IPS-NIHi7 (cell line): ENCODE measurements at regions not wholly inside any gene's neighbourhood (a gene's known extent, or its start where the extent isn't known, plus 50 kb on each side); places are given as distances from the start of the nearest gene placed in this dataset.
"Not testable (repeated sequence)": the region's sequence is repeated elsewhere in the genome, so short reads cannot be mapped to it uniquely, and the experiment has no call there.

Experiments
- DNase-seq: peaks from one replicate; pipeline ENCODE4 v3.0.0; 2012; ENCODE audit warnings: mixed read lengths; ENCODE audit errors: extremely low spot score

DNA sequence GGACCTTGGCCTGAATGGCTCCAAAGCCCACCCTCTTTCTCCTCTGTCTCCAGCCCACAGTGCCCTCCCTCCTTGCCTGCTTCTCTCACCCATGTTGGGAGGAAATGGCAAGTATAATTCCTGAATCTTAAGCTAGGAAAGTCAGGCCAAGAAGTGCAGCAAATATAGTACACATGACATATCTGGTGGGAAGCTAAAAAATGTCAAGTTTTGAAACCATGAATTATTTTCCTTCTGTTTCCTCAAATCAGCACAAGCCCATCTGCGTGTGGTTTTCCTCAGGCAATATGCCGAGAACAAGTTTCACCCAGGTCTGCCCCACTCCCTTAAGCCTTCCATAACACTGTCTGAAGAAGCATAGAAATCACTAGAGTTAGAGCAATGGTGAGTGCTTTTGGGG, 502.8 kb upstream of the CDH11 start:
- DNase-seq: no peak

DNA sequence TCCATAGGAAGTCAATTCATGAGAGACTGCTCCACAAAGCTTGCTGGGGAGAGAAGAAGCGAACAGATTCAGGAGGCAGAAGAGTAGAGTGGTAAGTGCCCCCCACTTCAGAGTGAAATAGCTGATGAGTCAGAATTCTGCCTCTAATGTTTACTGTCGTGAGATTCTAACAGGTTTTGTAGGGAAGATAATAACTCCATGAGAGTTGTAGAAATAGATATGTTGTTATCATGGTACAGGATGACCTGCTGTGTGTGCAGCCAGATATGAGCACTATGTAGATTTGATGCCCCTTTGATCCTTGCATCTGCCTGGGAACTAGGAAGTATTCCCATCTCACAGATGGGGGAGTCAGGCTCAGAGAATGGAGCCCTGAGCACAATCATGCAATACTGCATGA, 502.4 kb upstream of the CDH11 start:
- DNase-seq: no peak

DNA sequence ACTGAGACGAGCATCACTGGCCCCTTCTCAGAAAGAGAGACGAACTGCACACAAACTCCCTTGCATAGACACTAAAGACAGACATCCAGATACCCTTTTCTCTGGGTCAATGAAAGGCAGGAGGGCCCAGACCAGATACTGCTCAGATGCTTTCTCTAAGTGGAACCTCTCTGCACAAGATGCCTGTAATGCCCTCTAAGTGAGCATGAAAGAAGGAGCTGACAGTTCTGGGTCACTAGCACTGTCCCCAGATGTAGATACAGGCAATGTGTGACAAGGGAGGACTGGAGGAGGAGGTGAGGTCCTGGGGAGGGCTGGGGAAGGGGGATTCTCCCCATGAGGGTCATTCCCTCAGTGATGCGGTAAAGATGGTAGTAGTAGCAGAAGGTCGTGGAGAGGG, 501.0 kb upstream of the CDH11 start:
- no peak for DNase-seq

DNA sequence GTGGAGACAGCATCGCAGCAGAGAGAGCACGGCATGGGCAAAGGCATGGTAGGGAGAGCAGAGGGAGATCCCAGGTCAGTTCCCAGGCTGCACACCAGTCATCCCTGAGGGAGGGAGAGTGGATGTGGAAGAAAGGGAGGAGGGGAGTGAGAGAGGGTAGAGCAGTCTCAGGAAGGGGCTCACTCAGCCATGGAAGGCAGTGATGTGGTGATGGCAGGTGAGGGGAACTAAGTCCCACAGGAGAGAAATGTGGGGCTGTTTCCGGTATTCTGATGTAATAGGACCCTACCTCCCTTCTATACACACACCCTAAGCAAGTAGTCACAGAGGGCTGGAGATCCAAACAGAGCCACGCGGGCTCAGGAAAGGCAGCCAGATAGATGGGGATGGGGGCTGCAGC, 500.3 kb upstream of the CDH11 start:
- no peak for DNase-seq

DNA sequence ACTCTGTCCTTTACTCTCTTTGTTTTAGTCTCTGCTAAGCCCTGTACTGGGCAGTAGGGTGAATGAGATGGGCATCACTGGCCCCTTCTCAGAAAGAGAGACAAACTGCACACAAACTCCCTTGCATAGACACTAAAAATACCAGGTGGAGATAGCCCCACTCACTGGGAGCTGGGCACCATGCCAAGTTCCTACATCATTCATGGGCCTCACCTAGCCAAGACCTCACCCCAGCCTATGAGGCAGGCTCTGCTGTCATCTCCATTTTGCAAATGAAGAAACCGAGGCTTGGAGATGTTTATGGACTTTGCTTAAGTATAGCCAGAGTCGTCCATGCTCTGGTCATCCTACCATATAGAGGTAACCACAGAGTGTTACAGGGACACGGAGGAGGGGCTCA, 499.8 kb upstream of the CDH11 start:
- no peak for DNase-seq

DNA sequence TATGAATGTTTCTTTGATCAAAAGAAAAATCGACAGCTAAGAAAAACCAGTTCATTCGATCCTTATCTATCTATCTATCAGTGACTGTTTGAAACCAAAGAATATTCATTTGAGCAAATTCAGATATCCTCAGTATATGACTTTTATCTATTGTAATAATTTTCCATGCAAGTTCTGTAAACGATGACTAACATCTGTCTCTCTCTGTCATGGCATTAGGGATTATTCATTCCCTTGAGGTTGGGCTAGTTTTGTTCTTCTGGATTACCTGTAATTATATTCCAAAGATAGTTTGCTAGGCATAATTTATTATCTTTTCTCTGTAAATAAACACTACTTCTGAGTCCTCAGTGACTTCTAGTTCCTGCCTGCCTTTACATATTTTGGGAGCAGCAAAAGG, 497.7 kb upstream of the CDH11 start:
- DNase-seq: no peak

DNA sequence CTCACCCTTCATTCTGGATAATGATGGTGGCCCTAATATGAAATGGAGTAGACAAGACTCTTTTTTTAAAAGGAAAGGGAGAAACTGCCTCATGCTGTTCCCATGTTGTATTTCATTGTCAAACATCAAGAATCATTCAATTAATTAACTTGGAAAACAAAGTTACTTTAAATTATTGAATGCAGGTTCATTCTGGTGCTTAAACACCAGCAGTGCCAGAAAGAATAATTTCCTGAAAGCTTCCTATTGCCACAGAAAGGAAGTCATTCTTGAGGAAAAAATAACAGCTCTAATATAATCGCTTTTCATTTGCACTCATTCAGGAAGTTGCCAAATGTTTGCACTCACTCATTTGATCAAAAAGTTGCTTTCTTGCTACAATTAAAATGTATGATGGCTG, 497.1 kb upstream of the CDH11 start:
- DNase-seq: no peak

DNA sequence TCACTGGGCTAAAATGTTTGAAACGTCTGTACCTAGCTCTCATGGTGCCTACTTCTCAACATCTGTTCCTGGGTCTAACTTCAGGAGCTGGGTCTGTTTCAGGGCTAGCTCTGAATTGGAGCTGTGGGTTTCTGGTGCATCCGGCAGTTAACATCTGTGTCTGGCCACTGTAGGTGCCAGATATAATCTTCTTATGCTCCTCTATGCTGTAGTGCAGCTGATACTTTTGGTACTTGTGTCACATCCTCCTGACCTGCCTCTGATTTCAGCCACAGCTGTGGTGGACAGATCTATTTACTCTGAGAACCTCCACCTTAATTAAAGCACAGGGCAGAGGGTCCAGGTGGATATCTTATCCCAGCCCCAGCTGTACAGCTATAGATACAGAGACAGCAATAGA, 496.5 kb upstream of the CDH11 start:
- DNase-seq: no peak

DNA sequence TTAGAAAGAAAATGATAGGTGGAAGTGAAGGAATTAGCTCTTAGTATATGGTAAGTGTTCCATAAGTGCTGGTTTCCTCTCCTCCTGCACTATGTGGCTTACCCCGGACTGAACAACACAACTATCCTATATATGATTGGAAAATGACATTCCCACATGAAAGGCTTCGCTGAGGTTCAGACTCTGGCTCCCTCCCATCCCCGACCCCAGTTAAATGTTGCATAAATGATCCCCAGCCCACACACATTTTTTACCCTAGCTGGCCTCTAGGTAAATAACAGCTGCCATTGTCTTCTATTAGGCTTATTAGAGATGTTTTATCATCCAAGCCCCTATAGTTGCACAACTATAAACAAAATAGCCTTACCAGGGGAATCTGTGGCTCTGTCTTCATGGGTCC, 495.6 kb upstream of the CDH11 start:
- DNase-seq: no peak

DNA sequence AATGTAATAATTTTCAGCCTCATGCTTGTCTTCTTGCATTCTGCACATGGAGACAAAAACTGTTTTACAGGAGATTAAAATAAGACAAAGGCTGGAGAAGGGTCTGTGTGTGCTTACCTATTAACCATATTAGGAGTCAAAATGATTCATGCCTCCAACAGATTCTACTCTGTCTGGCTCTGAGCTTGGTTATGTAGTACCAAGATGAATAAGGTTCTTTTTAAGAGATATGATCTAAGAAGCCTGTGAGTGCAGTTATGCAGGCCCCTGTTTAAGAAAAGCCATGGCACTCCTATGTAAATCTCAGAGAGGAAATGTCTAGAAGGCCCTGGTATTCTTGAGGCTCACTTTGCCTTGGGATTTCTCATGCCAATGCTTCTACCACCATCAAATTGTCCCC, 486.6 kb upstream of the CDH11 start:
- DNase-seq: no peak

DNA sequence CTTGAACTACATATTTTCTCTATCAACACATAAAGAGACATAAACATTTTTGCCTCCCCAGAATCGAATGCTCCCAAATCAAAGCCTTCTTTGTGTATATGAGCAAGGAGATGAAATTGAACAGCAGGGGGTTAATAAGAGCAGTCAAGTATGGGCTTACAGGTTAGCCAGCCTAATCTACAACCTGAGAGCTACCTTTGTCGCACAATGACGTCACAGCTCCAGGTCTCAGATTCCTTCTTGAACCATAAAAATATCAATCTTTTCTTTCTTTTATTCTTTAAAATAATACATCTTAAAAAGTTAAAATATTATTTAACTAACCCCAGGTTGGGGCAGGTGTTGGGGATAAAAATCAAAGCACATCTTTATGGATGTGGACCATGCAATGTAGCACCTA, 482.9 kb upstream of the CDH11 start:
- DNase-seq: no peak

DNA sequence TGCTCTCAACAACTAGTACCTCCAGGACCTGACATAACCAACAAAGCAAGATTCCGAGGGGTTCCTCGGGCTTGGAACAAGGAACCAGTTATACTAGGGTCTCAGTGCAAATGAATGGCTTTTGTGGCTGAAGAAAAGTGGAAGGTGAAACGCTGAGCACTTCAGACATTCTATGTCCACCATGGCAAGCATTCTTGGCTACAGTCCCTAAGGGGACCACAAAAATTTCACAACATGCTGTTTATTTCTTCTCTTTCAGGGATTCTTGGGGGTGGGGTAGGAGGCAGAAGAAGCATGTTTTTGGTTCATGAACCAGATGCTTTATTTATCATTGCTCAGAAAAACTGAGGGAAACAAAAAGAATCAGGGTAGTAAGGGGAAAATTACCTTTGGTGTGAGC, 479.9 kb upstream of the CDH11 start:
- no peak for DNase-seq

DNA sequence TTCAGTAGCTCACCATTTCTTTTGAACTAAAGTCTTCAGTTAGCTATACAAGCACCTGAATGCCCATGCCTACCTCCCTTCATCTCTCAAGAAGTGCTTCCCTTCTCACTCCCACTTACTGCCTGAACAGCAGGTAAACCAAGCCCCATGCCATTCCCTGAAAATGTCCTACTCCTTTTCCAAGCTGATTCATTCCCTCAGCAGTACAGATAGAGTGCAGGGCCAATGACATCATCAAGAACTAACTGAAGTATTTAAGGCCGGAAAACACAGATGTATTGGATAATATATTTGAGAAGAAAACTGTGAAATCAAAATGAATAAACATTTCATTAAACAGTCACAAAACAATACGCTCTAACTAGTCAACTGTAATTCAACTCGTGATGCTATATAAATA, 478.8 kb upstream of the CDH11 start:
- no peak for DNase-seq

DNA sequence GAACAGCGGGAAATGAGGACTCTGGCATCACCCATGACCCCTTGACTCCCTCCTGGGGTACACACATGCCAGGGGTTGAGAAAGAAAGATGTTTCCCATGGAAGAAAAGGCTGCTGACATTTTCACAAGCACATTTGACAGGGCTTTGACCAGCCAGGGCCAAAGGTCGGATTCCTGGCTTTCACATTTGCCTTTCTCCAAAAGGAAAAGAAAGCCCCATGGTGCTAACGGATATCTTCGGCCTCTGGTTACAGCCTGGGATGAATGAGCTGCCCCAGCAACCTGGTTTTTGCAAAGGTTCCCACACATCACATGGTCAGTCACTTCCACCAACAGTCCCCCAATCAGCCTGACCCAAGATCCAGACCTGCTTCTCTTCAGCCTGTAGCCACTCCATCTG, 478.2 kb upstream of the CDH11 start:
- DNase-seq: no peak

DNA sequence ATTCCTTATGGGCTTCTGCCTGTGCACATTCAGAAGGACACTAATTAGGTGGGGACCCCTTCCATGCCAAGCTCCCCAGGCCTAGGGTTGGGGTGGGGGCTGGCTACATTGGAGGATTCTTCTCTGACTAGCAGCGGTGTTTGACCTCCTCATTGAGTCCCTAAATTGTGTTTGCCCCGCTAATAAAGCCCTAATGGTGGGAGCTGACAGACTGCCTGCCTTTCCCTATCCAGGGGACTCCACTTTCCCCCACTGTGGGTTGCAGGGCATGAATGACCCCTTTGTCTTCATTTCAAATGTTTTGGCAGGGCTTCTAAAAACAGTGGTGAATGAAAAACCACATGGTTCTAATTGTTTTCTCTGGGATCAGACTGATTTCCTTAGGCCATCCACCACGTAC, 476.8 kb upstream of the CDH11 start:
- DNase-seq: no peak

DNA sequence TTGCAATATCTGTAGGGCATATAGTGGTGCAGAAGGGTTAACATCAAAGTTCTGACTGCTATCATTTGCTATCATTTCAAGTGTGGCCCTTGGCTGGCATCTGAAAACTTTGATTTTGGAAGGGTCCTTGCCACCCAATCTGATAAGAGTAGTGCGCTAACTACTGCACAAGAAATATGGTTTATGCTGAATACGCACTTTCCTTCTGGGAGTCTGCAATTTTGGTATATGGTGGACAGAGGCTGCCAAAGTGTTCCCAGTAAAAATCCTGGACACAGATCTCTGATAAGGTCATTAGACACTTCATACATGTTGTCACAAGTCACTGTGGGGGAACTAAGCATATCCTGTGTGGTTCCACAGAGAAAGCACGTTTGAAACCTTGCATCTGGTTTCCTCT, 461.6 kb upstream of the CDH11 start:
- no peak for DNase-seq

DNA sequence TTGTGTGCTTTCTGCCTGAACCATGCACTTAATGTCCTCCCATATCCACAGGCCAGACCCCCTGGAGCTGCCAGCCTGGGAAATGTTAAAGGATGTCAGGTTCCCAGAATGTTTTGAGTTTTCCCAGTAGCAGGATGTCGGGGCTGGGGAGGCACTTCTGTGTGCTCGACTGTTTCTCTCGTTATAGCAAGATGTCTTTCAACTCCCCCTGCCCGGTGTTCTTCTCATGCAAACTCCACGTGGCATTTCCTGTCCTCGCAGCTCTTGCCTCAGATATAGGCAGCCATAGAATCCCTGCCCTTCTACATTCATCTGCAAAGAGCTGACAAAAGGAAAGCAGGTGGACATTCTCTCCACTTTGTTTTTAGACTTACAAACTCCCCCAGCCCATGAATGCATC, 457.2 kb upstream of the CDH11 start:
- no peak for DNase-seq

DNA sequence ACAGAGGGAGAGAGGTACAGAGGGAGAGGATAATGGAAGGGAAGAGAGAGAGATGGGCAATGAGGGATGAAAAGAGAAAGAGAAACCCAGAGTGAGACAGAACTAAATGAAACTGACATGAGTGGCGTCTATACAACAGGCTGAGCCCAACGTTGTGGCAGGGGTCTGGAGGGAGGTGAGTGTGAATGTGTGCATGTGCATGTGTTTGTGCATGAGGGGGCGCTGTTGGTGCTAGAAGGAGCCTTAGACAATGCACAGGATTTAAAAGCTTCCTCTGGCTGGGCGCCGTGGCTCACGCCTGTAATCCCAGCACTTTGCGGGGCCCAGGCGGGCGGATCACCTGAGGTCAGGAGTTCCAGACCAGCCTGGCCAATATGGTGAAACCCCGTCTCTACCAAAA, 454.8 kb upstream of the CDH11 start:
- DNase-seq: peak; percentile 67

DNA sequence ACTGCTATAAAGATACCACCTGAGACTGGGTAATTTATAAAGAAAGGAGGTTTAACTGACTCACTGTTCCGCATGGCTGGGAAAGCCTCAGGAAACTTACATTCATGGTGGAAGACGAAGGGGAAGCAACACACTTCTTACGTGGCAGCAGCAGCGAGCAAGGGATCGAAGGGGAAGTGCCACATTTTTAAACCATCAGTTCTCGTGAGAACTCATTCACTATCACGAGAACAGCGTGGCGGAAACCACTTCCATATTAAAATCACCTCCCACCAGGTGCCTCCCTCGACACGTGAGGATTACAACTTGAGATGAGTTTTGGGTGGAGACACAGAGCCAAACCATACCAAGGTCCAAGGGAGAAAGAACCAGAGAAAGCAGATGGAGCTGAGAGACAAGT, 454.3 kb upstream of the CDH11 start:
- DNase-seq: no peak

DNA sequence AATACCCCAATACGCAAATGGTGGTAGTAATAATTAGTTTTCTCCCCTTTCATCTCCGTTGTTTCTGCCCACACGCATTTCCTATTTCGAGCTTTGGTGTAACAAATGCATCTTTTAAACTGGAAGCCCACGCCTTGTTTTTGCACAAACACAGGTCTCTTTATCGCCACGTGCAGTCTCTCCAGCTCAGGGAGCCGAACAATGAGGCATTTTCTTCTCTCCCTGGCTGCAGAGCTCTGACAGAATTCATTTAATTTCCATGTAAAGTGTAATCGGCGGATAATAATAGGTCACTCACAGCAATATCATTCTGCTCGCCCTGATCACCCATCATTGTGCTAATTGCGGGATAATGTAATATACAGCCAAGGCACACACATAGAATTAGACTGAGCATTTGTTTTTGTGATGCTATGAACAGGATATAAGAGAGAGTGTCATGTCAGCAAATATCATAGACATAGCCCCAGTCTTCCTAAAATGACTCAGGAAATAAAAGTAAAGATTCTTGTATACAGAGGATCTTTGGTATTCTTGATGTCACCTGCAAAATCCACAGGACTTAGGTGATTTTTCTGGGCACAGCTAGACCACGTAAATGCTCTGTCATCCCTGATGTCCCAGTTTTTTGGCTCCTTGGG, 452.6 kb upstream of the CDH11 start:
- DNase-seq: no peak

DNA sequence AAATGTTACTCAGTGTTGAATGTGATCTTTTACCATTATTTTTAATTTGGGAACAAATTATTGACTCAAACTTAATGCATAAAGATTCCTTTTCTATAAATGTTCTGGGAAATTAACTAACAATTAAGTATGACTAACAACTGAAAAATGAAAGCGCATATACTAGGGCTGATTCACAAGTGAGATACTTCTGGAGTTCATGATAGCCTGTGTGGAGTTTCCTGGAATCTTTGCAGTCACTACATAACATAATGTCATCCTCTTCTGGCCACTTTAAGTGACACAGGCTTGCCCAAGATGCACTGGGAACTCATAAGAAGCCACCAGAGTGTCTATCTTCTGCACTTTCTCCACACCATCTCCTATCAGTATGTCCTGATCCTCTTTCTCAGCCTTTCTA, 450.3 kb upstream of the CDH11 start:
- no peak for DNase-seq

DNA sequence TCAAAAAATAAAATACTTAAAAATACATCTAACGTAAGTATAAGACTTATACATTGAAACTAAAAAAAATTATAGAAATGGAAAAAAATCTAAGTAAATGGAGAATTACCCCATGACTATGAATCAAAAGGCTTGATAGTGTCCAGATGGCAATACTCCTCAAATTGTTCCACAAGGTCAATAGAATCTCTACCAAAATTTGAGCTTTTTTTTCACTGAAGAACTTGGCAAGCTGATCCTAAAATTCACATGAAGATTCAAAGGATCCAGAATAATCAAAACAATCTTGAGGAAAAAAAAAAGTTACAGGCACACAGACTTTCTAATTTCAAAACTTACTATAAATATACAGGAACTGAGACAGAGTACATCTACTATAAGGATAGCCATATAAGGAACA, 448.4 kb upstream of the CDH11 start:
- no peak for DNase-seq

DNA sequence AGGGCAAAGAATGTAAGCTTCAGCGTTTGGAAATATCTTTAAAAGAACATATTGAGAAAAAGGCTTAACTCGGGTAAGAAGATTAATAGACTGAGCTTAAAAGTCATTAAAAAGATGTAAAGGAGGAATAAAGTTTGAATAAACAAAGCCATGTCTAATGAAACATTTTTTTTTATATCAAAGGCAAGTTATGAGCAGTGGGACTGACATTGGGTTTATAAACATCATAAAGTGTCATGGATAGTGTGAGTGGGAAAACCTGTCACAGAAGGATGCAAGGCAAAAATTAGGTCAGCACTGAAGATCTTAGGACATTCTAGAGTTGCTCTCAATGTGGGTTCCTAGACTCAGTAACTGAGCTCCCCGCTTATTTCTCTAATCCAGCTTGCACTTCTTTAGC, 438.0 kb upstream of the CDH11 start:
- no peak for DNase-seq

DNA sequence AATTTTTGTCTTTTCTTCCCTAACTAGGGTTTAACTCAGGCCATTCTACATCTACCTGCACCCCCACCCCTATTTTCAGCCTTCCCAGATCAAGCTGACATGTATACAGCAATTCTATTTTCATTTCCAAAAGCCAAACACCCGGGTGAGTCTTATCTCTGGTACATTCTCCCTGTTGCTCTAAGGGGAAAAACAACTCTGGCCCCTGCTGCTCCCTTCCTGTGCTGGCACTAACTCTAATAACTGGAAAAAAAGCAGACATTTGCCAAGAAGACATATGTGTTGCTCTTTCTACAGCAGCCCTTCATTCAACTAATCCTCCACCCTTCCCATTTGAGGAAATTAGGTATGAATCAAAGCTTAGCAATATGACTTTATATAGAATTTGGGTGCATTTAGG, 427.8 kb upstream of the CDH11 start:
- not testable (repeated sequence) for DNase-seq

DNA sequence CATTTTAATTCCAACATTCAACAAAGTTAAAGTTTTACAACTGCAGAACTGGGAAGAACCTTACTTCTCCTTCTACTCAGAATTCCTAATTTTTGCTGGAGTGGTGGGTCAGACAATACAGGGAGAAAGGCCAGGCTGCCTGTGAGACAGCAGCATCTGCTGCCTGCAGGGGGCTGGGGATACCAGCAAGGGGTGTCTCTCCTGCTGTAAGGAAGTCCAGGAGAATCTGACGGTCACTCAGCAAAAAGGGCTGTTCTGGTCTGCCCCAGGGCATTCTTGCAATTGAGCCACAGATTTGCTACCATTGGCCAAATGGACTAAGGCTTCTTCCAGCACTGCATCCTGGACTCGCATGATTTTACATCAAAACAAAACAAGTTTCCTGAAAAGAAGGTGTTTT, 426.6 kb upstream of the CDH11 start:
- peak; percentile 61 for DNase-seq
